ENCODE measurements at regions not wholly inside any gene's neighbourhood (a gene's known extent, or its start where the extent isn't known, plus 50 kb on each side); places are given as distances from the start of the nearest gene placed in this dataset.

DNA sequence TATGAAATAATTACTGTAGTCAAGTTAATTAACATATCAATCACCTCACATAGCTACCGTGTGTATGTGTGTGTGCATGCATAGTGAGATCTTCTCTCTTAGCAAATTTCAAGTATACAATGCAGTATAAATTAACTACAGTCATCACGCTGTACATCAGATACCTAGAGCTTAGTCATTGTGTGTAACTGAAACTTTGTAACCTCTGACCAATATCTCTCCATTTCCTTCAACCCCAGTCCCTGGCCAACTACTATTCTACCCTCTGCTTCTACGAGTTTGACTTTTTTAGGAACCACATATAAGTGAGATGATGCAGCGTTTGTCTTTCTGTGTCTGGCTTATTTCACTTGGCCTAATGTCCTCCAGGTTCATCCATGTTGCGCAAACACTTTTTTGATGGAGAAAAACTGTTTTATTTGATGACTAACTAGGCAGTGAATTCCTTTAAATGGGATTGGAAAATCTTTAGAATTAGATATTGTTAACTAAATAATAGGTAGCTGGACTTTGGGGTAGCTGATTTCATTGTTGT is 459.5 kb downstream of the DHX35 start:
- Histone ChIP-seq H3K79me2 (ENCODE audit: control insufficient read depth in 1 of 2, insufficient read depth in 2 of 2, low read length in 2 of 2) (no peaks in the 10 kb centered on the region), H3K56ac (replicated peaks; ENCODE audit: insufficient read length, low read depth, low read length) (no peak overlapping the region), H3K36me3 (ENCODE audit: control insufficient read depth in 2 of 4, insufficient read depth in 4 of 4, low read length in 3 of 4) (no peaks in the 10 kb centered on the region), H2AFZ (ENCODE audit: low read length) (no peak overlapping the region), H3K4me1 (replicated peaks in 1 of 4; ENCODE audit: control insufficient read depth in 3 of 4, insufficient read depth in 4 of 4, low read length in 3 of 4) (no peaks in the 10 kb centered on the region), H3K79me1 (ENCODE audit: low read depth, low read length) (no peaks in the 10 kb centered on the region), H2BK12ac (ENCODE audit: low read depth, low read length) (no peak overlapping the region), H3K4ac (replicated peaks; ENCODE audit: insufficient read length, low read depth, low read length) (no peak overlapping the region), H3K14ac (ENCODE audit: insufficient read length) (no peak overlapping the region), H4K91ac (replicated peaks; ENCODE audit: insufficient read length, low read length) (no peak overlapping the region), H3K9ac (replicated peaks in 1 of 4; ENCODE audit: extremely low read depth in 1 of 4, low read depth in 3 of 4, low read length in 3 of 4) (no peak overlapping the region), H3K23ac (ENCODE audit: insufficient read length) (no peak overlapping the region), H3K23me2 (ENCODE audit: low read depth, low read length) (no peaks in the 10 kb centered on the region), H3K4me3 (ENCODE audit: extremely low read depth in 1 of 4, insufficient read depth in 2 of 4, low read depth in 3 of 4, low read length in 4 of 4) (no peak overlapping the region), H2BK15ac (ENCODE audit: low read length) (no peak overlapping the region), H2BK5ac (ENCODE audit: low read depth, low read length) (no peak overlapping the region), H4K20me1 (replicated peaks in 1 of 2; ENCODE audit: control insufficient read depth in 1 of 2, insufficient read depth in 2 of 2, low read length in 2 of 2) (no peaks in the 10 kb centered on the region), H3K27ac (ENCODE audit: low read depth, low read length) (no peak overlapping the region), H4K8ac (ENCODE audit: extremely low read depth, insufficient read depth, low read length) (no peak overlapping the region), H2BK120ac (replicated peaks; ENCODE audit: low read depth, low read length) (no peak overlapping the region), H2BK20ac (ENCODE audit: low read length) (no peak overlapping the region), H3K27me3 (replicated peaks in 1 of 4; ENCODE audit: control insufficient read depth in 3 of 4, extremely low read depth in 1 of 4, insufficient read depth in 3 of 4, low read length in 3 of 4) (no peaks in the 10 kb centered on the region), H3K9me3 (ENCODE audit: insufficient read depth in 2 of 2, low read depth in 1 of 2, low read length in 1 of 2) (no peaks in the 10 kb centered on the region), H3K4me2 (ENCODE audit: insufficient read depth in 1 of 2, low read depth in 2 of 2, low read length in 2 of 2) (no peak overlapping the region), H3K18ac (ENCODE audit: extremely low read depth, low read length) (no peak overlapping the region), H2AK5ac (ENCODE audit: low read depth, low read length) (no peak overlapping the region), H4K5ac (ENCODE audit: insufficient read length, low read depth, low read length) (no peak overlapping the region)
- no peak for FAIRE-seq
- no peak for DNase-seq (ENCODE audit: low read depth in 1 of 2, low spot score in 2 of 2)
- WGBS, 2 experiments (ENCODE audit: extremely low coverage in 1 of 2, insufficient coverage in 1 of 2, insufficient read length in 1 of 2, insufficient replicate concordance in 2 of 2, low coverage in 1 of 2, low lambda C conversion rate in 2 of 2, missing lambda C conversion rate in 1 of 2) = 87% methylated on average over 5 of the region's 5 CpGs; no CpG with 5 or more reads in 1 of the 2 experiments
- CTCF ChIA-PET (ENCODE audit: partially characterized antibody) = interaction anchor here (1.3 to 2.5 kb wide), 4 partner anchors 15 to 153 kb away, joined by 3 to 6 read pairs (median 4); no protein-coding TSS in a partner anchor
- POLR2A ChIA-PET (ENCODE audit: partially characterized antibody) = no interaction called here
- no peak for TF ChIP-seq CHD2 (IDR thresholded peaks at IDR 0.05; ENCODE audit: low read length)
- no peak for TF ChIP-seq SIRT6 (IDR thresholded peaks at IDR 0.05; ENCODE audit: low read length)
- no peak for TF ChIP-seq KDM5A (IDR thresholded peaks at IDR 0.05; ENCODE audit: low read length)
- TF ChIP-seq, protein P1, sequence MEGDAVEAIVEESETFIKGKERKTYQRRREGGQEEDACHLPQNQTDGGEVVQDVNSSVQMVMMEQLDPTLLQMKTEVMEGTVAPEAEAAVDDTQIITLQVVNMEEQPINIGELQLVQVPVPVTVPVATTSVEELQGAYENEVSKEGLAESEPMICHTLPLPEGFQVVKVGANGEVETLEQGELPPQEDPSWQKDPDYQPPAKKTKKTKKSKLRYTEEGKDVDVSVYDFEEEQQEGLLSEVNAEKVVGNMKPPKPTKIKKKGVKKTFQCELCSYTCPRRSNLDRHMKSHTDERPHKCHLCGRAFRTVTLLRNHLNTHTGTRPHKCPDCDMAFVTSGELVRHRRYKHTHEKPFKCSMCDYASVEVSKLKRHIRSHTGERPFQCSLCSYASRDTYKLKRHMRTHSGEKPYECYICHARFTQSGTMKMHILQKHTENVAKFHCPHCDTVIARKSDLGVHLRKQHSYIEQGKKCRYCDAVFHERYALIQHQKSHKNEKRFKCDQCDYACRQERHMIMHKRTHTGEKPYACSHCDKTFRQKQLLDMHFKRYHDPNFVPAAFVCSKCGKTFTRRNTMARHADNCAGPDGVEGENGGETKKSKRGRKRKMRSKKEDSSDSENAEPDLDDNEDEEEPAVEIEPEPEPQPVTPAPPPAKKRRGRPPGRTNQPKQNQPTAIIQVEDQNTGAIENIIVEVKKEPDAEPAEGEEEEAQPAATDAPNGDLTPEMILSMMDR (IDR thresholded peaks at IDR 0.05; ENCODE audit: control extremely low read depth in 1 of 3, insufficient read depth in 1 of 3, low read depth in 1 of 3, low read length in 3 of 3) = no peak
- TF ChIP-seq RBBP5 (IDR thresholded peaks at IDR 0.05; ENCODE audit: borderline replicate concordance, low read depth, low read length) = no peak
- TF ChIP-seq SIN3A (conservative IDR thresholded peaks at IDR 0.05 in 1 of 2, IDR thresholded peaks at IDR 0.05 in 1 of 2; ENCODE audit: low read depth in 1 of 2, low read length in 2 of 2) = no peak
- TF ChIP-seq TAF1 (IDR thresholded peaks at IDR 0.05; ENCODE audit: low read depth, low read length) = no peak
- no peak for TF ChIP-seq ASH2L (IDR thresholded peaks at IDR 0.05; ENCODE audit: low read length)
- TF ChIP-seq GABPA (IDR thresholded peaks at IDR 0.05; ENCODE audit: borderline replicate concordance, insufficient read depth, low read length) = no peak
- no peak for TF ChIP-seq JUN (IDR thresholded peaks at IDR 0.05; ENCODE audit: low read depth, low read length)
- TF ChIP-seq, protein P2, sequence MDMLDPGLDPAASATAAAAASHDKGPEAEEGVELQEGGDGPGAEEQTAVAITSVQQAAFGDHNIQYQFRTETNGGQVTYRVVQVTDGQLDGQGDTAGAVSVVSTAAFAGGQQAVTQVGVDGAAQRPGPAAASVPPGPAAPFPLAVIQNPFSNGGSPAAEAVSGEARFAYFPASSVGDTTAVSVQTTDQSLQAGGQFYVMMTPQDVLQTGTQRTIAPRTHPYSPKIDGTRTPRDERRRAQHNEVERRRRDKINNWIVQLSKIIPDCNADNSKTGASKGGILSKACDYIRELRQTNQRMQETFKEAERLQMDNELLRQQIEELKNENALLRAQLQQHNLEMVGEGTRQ (IDR thresholded peaks at IDR 0.05; ENCODE audit: low read length) = no peak
